Superior temporal gyrus (tissue), 1 donor: ENCODE measurements at regions not wholly inside any gene's neighbourhood (a gene's known extent, or its start where the extent isn't known, plus 50 kb on each side); places are given as distances from the start of the nearest gene placed in this dataset.
"Not testable (repeated sequence)": the region's sequence is repeated elsewhere in the genome, so short reads cannot be mapped to it uniquely, and the experiment has no call there.

ENCODE experiments used
- DNase-seq: peaks from one replicate; pipeline ENCODE4 v3.0.0-alpha.2; 2016; ENCODE audit errors: extremely low spot score

GRCh38 chr1:81738875-81739274, 61.9 kb upstream of the ADGRL2 start:
- DNase-seq = no peak

- DNase-seq = no peak
These were observed 67.3 kb upstream of the ADGRL2 start for GRCh38 chr1:81733480-81733879.

- DNase-seq = no peak
These were observed 68.7 kb upstream of the ADGRL2 start for GRCh38 chr1:81731989-81732388.

GRCh38 chr1:81730881-81731280, 69.9 kb upstream of the ADGRL2 start:
- DNase-seq = no peak

- DNase-seq = not testable (repeated sequence)
These were observed 70.4 kb upstream of the ADGRL2 start for GRCh38 chr1:81730299-81730698.

- no peak for DNase-seq
These were observed 70.9 kb upstream of the ADGRL2 start for GRCh38 chr1:81729818-81730217.

GRCh38 chr1:81729239-81729638, 71.5 kb upstream of the ADGRL2 start:
- no peak for DNase-seq

GRCh38 chr1:81725823-81726222, 74.9 kb upstream of the ADGRL2 start:
- DNase-seq = no peak

- not testable (repeated sequence) for DNase-seq
These were observed 78.0 kb upstream of the ADGRL2 start for GRCh38 chr1:81722631-81723328.

GRCh38 chr1:81720256-81720655, 80.5 kb upstream of the ADGRL2 start:
- not testable (repeated sequence) for DNase-seq

GRCh38 chr1:81717230-81717629, 83.5 kb upstream of the ADGRL2 start:
- no peak for DNase-seq

GRCh38 chr1:81715391-81715790, 85.3 kb upstream of the ADGRL2 start:
- DNase-seq = no peak

- no peak for DNase-seq
These were observed 86.1 kb upstream of the ADGRL2 start for GRCh38 chr1:81714636-81715035.

GRCh38 chr1:81712425-81712824, 88.3 kb upstream of the ADGRL2 start:
- no peak for DNase-seq

GRCh38 chr1:81710857-81711256, 89.9 kb upstream of the ADGRL2 start:
- DNase-seq = no peak

GRCh38 chr1:81708250-81708649, 92.5 kb upstream of the ADGRL2 start:
- DNase-seq = no peak

- DNase-seq = no peak
These were observed 93.9 kb upstream of the ADGRL2 start for GRCh38 chr1:81706650-81707435.

- DNase-seq = no peak
These were observed 96.8 kb upstream of the ADGRL2 start for GRCh38 chr1:81703756-81704463.

- DNase-seq = no peak
These were observed 97.4 kb upstream of the ADGRL2 start for GRCh38 chr1:81703391-81703755.

- no peak for DNase-seq
These were observed 97.8 kb upstream of the ADGRL2 start for GRCh38 chr1:81702903-81703302.

- no peak for DNase-seq
These were observed 98.5 kb upstream of the ADGRL2 start for GRCh38 chr1:81702079-81702715.
